HL-60 (cell line): ENCODE measurements at regions not wholly inside any gene's neighbourhood (a gene's known extent, or its start where the extent isn't known, plus 50 kb on each side); places are given as distances from the start of the nearest gene placed in this dataset.

Source experiments
- DNase-seq, 2 experiments: peaks; one replicate each; pipeline ENCODE4 v3.0.0-alpha.2; 2010 to 2020; ENCODE audit warnings: low read depth in 1 of 2, low spot score in 1 of 2
- H3K27ac ChIP-seq: fragments of 250-450 bp; sonication (Bioruptor Pico); replicated peaks from 2 replicates; pipeline ENCODE4 v1.5.1; 2020; ENCODE audit warnings: mild to moderate bottlenecking, moderate library complexity
- H3K27me3 ChIP-seq: fragments of 250-450 bp; sonication (Bioruptor Pico); 2 replicates; pipeline ENCODE4 v1.5.1; 2021; ENCODE audit warnings: mild to moderate bottlenecking, moderate library complexity; ENCODE audit not compliant: insufficient read depth, poor library complexity, severe bottlenecking
- H3K4me3 ChIP-seq: replicated peaks from 2 replicates; pipeline ENCODE4 v1.5.1; 2011; ENCODE audit warnings: mild to moderate bottlenecking, control low read depth, low read length; ENCODE audit not compliant: insufficient read depth
- GABPA ChIP-seq: IDR thresholded peaks from 2 replicates; pipeline ENCODE4 v1.6.1; 2012; ENCODE audit warnings: low read depth
- POLR2AphosphoS5 ChIP-seq: IDR thresholded peaks from 2 replicates; pipeline ENCODE4 v1.6.1; 2012; ENCODE audit warnings: low read depth
- SPI1 ChIP-seq: IDR thresholded peaks from 2 replicates; pipeline ENCODE4 v1.6.1; 2012; ENCODE audit warnings: low read depth, mild to moderate bottlenecking, borderline replicate concordance
- TF ChIP-seq, protein P1 (sequence below): IDR thresholded peaks from 2 replicates; pipeline ENCODE4 v1.6.1; 2012; ENCODE audit warnings: low read depth; ENCODE audit not compliant: insufficient replicate concordance
- TF ChIP-seq, protein P2 (sequence below): IDR thresholded peaks from one replicate; pipeline ENCODE4 v1.5.1; 2011; ENCODE audit warnings: low read length, control low read depth, inconsistent platforms; ENCODE audit not compliant: insufficient read depth

DNA sequence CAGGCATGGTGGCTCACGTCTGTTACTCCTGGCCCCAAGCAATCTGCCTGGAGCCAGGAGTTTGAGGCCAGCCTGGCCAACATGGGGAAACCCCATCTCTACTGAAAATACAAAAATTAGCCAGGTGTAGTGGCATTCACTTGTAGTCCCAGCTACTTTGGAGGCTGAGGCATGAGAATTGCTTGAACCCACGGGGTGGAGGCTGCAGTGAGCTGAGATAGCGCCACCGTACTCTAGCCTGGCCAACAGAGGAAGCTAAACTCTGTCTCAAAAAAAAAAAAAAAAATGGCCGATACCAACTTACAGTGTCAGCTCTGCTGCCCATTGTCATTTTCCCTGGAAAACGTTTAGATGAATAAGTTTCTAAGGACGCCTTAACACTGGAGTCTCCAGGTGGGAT, 489.9 kb downstream of the TFAP2A start:
- H3K27ac ChIP-seq, result no peak overlapping the region
- TF ChIP-seq, protein P1, sequence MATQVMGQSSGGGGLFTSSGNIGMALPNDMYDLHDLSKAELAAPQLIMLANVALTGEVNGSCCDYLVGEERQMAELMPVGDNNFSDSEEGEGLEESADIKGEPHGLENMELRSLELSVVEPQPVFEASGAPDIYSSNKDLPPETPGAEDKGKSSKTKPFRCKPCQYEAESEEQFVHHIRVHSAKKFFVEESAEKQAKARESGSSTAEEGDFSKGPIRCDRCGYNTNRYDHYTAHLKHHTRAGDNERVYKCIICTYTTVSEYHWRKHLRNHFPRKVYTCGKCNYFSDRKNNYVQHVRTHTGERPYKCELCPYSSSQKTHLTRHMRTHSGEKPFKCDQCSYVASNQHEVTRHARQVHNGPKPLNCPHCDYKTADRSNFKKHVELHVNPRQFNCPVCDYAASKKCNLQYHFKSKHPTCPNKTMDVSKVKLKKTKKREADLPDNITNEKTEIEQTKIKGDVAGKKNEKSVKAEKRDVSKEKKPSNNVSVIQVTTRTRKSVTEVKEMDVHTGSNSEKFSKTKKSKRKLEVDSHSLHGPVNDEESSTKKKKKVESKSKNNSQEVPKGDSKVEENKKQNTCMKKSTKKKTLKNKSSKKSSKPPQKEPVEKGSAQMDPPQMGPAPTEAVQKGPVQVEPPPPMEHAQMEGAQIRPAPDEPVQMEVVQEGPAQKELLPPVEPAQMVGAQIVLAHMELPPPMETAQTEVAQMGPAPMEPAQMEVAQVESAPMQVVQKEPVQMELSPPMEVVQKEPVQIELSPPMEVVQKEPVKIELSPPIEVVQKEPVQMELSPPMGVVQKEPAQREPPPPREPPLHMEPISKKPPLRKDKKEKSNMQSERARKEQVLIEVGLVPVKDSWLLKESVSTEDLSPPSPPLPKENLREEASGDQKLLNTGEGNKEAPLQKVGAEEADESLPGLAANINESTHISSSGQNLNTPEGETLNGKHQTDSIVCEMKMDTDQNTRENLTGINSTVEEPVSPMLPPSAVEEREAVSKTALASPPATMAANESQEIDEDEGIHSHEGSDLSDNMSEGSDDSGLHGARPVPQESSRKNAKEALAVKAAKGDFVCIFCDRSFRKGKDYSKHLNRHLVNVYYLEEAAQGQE, result no peak
- TF ChIP-seq GABPA (no peak), SPI1 (no peak), POLR2AphosphoS5 (no peak)
- TF ChIP-seq, protein P2, sequence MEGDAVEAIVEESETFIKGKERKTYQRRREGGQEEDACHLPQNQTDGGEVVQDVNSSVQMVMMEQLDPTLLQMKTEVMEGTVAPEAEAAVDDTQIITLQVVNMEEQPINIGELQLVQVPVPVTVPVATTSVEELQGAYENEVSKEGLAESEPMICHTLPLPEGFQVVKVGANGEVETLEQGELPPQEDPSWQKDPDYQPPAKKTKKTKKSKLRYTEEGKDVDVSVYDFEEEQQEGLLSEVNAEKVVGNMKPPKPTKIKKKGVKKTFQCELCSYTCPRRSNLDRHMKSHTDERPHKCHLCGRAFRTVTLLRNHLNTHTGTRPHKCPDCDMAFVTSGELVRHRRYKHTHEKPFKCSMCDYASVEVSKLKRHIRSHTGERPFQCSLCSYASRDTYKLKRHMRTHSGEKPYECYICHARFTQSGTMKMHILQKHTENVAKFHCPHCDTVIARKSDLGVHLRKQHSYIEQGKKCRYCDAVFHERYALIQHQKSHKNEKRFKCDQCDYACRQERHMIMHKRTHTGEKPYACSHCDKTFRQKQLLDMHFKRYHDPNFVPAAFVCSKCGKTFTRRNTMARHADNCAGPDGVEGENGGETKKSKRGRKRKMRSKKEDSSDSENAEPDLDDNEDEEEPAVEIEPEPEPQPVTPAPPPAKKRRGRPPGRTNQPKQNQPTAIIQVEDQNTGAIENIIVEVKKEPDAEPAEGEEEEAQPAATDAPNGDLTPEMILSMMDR, result no peak
- H3K4me3 ChIP-seq, result no peak overlapping the region
- no peak for DNase-seq
- no peaks in the 10 kb centered on the region for H3K27me3 ChIP-seq

DNA sequence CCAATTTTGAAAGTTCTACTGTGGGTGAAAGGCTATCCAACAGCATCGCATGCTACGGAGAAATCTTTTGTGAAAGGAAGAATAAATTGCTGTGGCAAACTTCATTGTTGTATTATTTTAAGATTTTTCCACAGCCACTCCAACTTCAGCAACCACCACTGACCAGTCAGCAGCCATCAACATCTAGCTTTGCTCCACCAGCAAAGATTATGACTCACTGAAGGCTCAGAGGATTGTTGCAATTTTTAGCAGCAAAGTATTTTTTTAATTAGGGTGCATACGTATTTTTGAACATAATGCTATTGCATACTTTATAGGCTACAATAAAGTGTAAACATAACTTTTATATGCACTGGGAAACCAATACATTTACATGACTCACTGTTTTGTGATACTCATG, 493.5 kb downstream of the TFAP2A start:
- TF ChIP-seq GABPA (no peak), POLR2AphosphoS5 (no peak), SPI1 (no peak)
- TF ChIP-seq, protein P1, result no peak
- TF ChIP-seq, protein P2, result no peak
- no peak for DNase-seq
- no peak overlapping the region for H3K27ac ChIP-seq

DNA sequence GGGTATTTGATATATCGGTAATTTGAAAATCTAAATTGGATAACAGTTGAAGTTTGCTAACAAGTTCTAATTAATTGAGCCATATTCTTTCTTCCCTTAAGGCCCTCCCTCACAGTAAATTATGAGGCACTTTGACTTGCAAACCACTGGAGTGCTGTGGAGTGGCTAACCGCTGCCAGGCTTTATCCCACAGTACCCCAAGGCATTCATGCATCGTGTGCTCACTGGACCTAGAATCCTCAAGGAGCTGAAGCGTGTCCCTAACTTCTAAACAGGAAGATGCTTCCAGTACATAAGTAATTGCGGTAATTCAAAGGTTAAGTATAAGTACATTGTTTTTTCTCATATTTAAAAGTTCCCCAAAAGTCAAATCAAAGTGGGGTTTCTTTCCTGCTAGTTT, 499.9 kb downstream of the TFAP2A start:
- H3K27ac ChIP-seq, result no peak overlapping the region
- no peak for DNase-seq
- TF ChIP-seq, protein P1, result no peak
- no peak for TF ChIP-seq POLR2AphosphoS5
- TF ChIP-seq, protein P2, result no peak
- TF ChIP-seq GABPA, result no peak
- no peak for TF ChIP-seq SPI1
- H3K4me3 ChIP-seq, result no peak overlapping the region
- H3K27me3 ChIP-seq, result no peaks in the 10 kb centered on the region

More for the DNA sequence above, 493.5 kb downstream of the TFAP2A start:
- no peaks in the 10 kb centered on the region for H3K27me3 ChIP-seq
- no peak overlapping the region for H3K4me3 ChIP-seq
